Right lobe of liver (tissue), 6 donors: ENCODE measurements at regions not wholly inside any gene's neighbourhood (a gene's known extent, or its start where the extent isn't known, plus 50 kb on each side); places are given as distances from the start of the nearest gene placed in this dataset.

Experiments used
- ATAC-seq, 4 donors: fragments of 200-7000 bp; cut with Tn5 transposase; one replicate each; pipeline ENCODE4 v1.9.1; 2020; ENCODE audit warnings: mild to moderate bottlenecking in 4 of 4, moderate library complexity in 4 of 4
- DNase-seq, 3 donors: peaks; one replicate each; pipeline ENCODE4 v3.0.0-alpha.2; 2020
- H3K27ac ChIP-seq, 3 donors: fragments of 200-600 bp; one replicate each; pipeline ENCODE4 v1.8.0; 2022
- H3K27me3 ChIP-seq, 2 donors: fragments of 200-600 bp; one replicate each; pipeline ENCODE4 v1.8.0; 2022
- H3K36me3 ChIP-seq, 4 donors: fragments of 200-600 bp; sonication (generic) in 1 of 4; one replicate each; pipeline versions ENCODE4 v1.5.1 to v1.8.0; 2017 to 2022; ENCODE audit warnings: control low read depth in 1 of 4
- H3K4me1 ChIP-seq, 4 donors: fragments of 200-600 bp; sonication (generic) in 1 of 4; one replicate each; pipeline versions ENCODE4 v1.5.1 to v1.8.0; 2017 to 2022; ENCODE audit warnings: control low read depth in 1 of 4
- H3K4me3 ChIP-seq, 3 donors: fragments of 200-600 bp; one replicate each; pipeline ENCODE4 v1.8.0; 2022
- H3K9me3 ChIP-seq, 4 donors: fragments of 200-600 bp; sonication (generic) in 1 of 4; one replicate each; pipeline versions ENCODE4 v1.5.1 to v1.8.0; 2017 to 2022; ENCODE audit warnings: control low read depth in 1 of 4
- CTCF ChIP-seq, 4 donors: fragments of 200-600 bp in 3 of 4; fragments of 450-650 bp in 1 of 4; IDR thresholded peaks; one replicate each; pipeline versions ENCODE4 v1.5.1 to v1.8.0; 2016 to 2022; ENCODE audit warnings: antibody characterized with exemption in 4 of 4, mild to moderate bottlenecking in 2 of 4
- POLR2A ChIP-seq: fragments of 450-650 bp; IDR thresholded peaks from one replicate; pipeline ENCODE4 v1.6.1; 2017; ENCODE audit warnings: antibody characterized with exemption, mild to moderate bottlenecking
- WGBS: methylation state at CpG from one replicate; pipeline ENCODE4 v1.1.6; 2018; ENCODE audit warnings: low coverage, low lambda C conversion rate; ENCODE audit not compliant: insufficient coverage; ENCODE audit errors: missing lambda C conversion rate; 5-methylcytosine and 5-hydroxymethylcytosine counted together
- intact Hi-C, 2 donors: fragments of 100-400 bp; cut with DNase I; formaldehyde crosslinking; loops; one replicate each; pipeline versions ENCODE4 v1.11.2 to v1.14.1; 2022
- donor health status: DM: no; HTN: yes; CAD: no.
- donor health status: DM: no; HTN: no; CAD: no.
- donor health status: DM: no; HTN: no; CAD: no.
- donor health status: DM: no; HTN: yes; CAD: no.
- donor health status: DM: no; HTN: yes; CAD: no.

- Histone ChIP-seq H3K4me3 (no peak overlapping the region), H3K9me3 (no peaks in the 10 kb centered on the region), H3K36me3 (no peaks in the 10 kb centered on the region), H3K27ac (no peak overlapping the region), H3K27me3 (no peaks in the 10 kb centered on the region), H3K4me1 (no peaks in the 10 kb centered on the region)
- ATAC-seq = no peak
- TF ChIP-seq CTCF (IDR thresholded peaks at IDR 0.05) = no peak
- TF ChIP-seq POLR2A = no peak
- 90% methylated on average over 1 of the region's 1 CpG for WGBS
- intact Hi-C loops = no loop called here
- no peak for DNase-seq
Observed at GRCh38 chr7:86320889-86321288, 322.8 kb upstream of the GRM3 start.

- no peak for DNase-seq
- Histone ChIP-seq H3K4me1 (no peaks in the 10 kb centered on the region), H3K4me3 (no peak overlapping the region), H3K27ac (no peak overlapping the region), H3K9me3 (no peaks in the 10 kb centered on the region), H3K27me3 (no peaks in the 10 kb centered on the region), H3K36me3 (no peaks in the 10 kb centered on the region)
- ATAC-seq = no peak
- no peak for TF ChIP-seq POLR2A
- intact Hi-C loops = no loop called here
Observed at GRCh38 chr7:86320341-86320740, 323.4 kb upstream of the GRM3 start.

GRCh38 chr7:86313842-86314241, 329.9 kb upstream of the GRM3 start:
- no peaks in the 10 kb centered on the region for H3K27me3 ChIP-seq
- DNase-seq = no peak
- no peak overlapping the region for H3K27ac ChIP-seq
- WGBS = 46% methylated on average over 2 of the region's 2 CpGs
- H3K4me3 ChIP-seq = no peak overlapping the region
- intact Hi-C loops = no loop called here
- no peak for ATAC-seq
- no peaks in the 10 kb centered on the region for H3K36me3 ChIP-seq
- H3K9me3 ChIP-seq = no peaks in the 10 kb centered on the region
- no peak for TF ChIP-seq POLR2A
- TF ChIP-seq CTCF (IDR thresholded peaks at IDR 0.05) = no peak
- no peaks in the 10 kb centered on the region for H3K4me1 ChIP-seq

- Histone ChIP-seq H3K4me3 (no peak overlapping the region), H3K9me3 (no peaks in the 10 kb centered on the region), H3K4me1 (no peaks in the 10 kb centered on the region), H3K27me3 (no peaks in the 10 kb centered on the region), H3K36me3 (no peaks in the 10 kb centered on the region), H3K27ac (no peak overlapping the region)
- no peak for ATAC-seq
- intact Hi-C loops = no loop called here
- DNase-seq = no peak
- no peak for TF ChIP-seq POLR2A
- TF ChIP-seq CTCF (IDR thresholded peaks at IDR 0.05) = no peak
- WGBS = 22% methylated on average over 3 of the region's 3 CpGs
Observed at GRCh38 chr7:86301301-86301700, 342.4 kb upstream of the GRM3 start.

GRCh38 chr7:86295526-86295925, 348.2 kb upstream of the GRM3 start:
- Histone ChIP-seq H3K27me3 (no peaks in the 10 kb centered on the region), H3K36me3 (no peaks in the 10 kb centered on the region), H3K4me3 (no peak overlapping the region), H3K9me3 (no peaks in the 10 kb centered on the region), H3K4me1 (no peaks in the 10 kb centered on the region), H3K27ac (no peak overlapping the region)
- DNase-seq (no peak), ATAC-seq (no peak)
- WGBS = 66% methylated on average over 2 of the region's 2 CpGs
- TF ChIP-seq CTCF (IDR thresholded peaks at IDR 0.05) (no peak), POLR2A (no peak)
- intact Hi-C loops = no loop called here
